GM19351 (cell line): ENCODE measurements at regions not wholly inside any gene's neighbourhood (a gene's known extent, or its start where the extent isn't known, plus 50 kb on each side); places are given as distances from the start of the nearest gene placed in this dataset.

Source experiments
- ATAC-seq: cut with Tn5 transposase; IDR thresholded peaks from one replicate; pipeline ENCODE4 v1.9.1; 2021; ENCODE audit warnings: mild to moderate bottlenecking, moderate library complexity; ENCODE audit not compliant: unreplicated experiment

DNA sequence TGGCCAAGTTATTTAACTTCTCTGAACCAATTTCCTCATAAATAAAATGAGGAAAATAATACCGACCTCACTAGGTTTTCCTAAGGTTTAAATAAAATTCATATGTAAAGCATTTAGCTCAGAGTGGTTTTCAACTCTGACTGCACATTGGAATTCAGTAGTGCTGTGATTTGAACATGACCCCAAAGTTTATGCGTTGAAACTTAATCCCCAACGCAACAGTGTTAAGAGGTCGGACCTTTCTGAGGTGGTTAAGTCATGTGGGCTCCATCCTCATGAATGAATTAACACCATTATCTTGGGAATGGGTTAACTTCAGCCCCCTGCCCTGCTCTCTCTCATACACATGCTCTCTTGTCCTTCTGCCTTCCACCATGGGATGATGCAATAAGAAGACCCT is 322.2 kb downstream of the AASDHPPT start:
- ATAC-seq, result no peak

DNA sequence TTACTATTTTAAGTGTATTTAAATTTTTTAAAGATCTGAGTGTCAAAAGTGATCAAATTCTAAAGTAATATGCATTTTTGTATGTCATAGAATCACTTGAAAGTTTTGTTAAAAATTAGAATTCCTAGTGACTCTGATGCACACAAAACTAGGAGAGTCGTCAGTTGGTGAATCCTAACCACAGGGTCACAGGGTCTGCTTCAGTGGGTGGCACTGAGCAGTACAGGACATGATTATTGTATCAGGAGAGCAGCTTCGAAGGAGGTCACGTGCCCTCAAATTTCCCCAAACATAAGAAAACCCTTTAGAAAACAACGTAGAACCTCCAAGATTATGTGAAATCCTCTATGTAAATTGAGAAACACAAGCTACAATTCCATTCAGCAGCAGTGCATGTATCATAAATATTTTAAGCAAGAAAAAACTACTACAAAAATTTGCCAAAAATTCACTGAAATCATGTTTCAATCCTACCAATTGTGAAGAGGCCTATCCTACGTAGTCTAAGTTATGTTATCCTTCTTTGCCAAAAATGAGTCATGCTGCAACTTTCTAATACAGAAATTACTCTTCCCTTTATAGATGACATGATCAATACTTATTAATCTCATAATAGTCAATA is 323.6 kb downstream of the AASDHPPT start:
- no peak for ATAC-seq

DNA sequence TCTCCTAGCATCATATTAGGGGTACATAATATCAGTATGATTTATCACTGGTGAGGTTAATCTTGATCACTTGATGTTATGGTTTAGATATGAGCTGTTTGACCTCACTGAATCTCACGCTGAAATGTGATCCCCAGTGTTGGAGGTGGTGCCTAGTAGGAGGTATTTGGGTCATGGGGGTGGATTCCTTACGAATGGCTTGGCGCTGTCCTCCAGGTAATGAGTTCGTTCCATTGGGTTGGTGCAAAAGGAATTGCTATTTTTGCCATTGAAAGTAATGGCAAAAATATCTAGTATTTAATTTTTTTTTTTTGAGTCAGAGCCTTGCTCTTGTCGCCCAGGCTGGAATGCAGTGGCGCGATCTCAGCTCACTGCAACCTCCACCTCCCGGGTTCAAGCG is 326.3 kb downstream of the AASDHPPT start:
- ATAC-seq, result no peak

DNA sequence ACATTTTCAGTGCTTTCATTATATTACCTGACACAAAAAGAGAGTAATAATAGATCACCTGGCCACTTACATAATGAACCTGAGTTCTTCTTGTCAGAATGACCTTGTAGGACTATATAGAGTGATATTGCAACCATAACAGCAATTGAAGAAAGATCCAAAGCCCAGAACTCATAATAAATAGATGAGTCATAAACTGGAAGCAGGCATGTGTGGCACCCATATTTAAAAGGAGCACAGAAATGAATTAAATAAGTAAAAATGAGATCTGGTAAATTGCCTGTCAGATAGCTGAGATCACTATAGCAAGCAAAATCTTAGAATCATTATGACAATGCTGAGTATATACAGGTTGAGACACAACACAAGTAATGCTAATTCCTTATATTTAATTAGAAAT is 331.8 kb downstream of the AASDHPPT start:
- no peak for ATAC-seq

DNA sequence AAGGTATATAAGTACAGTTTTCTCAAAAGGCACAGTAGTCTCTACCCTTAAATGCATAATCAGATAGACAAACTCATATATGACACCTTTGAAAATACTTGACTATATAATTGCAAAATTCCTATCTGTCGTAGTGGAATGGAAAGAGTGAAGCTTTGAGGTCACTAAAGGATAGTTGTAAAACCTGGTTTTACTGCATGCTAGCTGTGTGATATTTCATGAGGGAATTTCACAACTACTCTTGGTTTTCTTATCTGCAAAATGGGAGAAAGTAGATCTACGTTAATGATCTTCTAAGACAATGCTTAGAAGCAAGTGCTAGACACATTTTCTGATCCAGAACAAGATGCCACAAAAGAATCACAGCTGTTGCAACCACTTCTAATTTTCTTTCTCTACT is 332.2 kb downstream of the AASDHPPT start:
- ATAC-seq, result no peak

DNA sequence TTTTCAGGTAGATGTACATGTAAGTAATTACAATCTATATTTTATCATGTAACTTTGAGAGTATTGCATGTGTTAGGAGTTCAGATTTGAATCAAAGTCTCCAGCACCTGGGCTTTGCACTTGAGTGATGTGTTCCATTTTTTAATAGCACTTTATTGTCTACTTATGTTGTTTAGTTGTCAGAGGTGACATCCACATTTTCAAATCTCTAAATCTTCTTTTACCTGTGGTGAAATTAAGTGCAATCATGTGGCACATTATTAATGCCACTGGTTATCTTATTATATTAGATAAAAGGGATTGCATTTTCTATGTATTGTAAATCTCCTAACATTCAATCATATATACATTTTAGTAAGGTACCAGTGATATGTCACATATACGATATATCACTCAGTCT is 333.4 kb downstream of the AASDHPPT start:
- no peak for ATAC-seq

DNA sequence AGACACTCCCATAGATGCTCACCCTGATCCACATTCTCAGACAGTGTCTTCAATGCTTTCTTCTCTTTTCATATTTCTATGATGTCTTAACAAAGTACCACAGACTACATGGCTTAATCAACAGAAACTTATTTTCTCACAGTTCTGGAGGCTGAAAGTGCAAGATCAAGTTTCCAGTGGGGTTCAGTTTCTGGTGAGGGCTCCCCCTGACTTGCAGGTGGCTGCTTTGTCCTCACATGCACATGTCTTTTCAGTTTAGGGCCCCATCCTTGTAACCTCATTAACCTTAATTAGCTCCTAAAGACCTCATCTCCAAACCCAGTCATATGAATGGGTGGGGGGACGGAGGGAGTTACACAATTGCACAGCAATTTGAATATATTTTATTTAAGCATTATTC is 335.8 kb downstream of the AASDHPPT start:
- no peak for ATAC-seq

DNA sequence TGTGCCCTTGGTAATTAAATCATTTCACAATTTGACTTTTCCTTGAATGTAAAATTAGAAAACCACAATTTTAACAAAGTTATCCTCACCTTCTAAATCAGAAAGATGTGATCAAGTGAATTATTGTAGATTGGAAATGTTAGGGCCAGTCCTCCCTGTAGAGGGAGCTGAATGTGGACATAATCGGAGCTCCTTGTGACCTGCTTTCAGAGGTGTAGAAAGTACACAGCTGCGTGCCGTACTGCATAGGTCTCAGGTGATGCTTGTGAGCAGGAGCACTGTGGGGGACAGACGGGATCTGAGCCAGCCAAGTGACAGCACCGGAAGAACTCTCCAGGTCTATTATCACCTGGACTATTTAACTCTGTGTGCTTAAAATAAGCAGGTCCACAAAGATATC is 338.0 kb downstream of the AASDHPPT start:
- ATAC-seq, result no peak

DNA sequence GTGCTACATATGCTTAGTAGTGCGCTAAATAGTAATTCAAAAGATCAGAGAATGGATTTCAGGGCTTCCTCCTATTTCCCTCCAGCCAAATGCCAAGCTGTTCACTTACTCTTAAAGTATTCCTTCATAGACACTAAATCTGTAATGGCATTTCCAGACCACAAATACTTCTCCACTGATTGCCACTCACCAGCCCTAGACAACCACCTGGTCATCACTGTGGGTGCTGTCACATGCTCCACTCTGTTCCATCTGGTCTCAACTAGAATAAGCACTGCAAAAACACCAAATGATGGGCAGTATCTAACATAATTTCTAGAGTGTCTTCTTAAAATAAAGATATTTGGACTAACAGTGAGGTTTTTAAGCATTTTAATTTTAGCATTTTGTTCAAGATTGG is 341.3 kb downstream of the AASDHPPT start:
- ATAC-seq, result no peak

DNA sequence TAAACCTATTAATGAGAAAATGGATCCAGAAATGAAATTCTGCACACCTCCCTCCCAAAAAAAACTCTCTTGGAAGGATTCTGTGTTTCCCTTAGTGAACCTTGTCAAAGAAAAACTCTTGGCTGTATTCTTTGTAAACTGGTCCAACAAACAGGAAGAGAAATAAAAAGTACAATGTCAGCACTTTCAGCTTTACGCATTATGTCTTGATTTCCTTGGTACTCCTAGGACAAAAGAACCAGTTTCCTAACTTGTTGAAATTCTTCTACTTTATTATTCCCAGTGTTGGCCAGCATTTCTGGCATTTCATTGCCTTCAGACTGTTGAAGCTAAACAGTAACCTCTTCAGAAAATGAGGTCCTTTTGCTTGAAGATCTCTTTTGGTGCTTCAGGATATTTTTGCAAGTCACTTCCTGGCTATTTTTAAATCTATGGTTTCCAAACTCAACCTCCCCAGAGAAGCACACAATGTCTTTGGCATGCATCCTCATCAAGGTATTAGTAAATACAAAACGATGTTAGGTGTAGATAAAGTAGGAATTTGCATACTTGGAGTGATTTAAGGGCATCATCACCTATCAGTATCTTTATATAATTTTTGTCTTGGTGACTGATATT is 342.7 kb downstream of the AASDHPPT start:
- no peak for ATAC-seq

DNA sequence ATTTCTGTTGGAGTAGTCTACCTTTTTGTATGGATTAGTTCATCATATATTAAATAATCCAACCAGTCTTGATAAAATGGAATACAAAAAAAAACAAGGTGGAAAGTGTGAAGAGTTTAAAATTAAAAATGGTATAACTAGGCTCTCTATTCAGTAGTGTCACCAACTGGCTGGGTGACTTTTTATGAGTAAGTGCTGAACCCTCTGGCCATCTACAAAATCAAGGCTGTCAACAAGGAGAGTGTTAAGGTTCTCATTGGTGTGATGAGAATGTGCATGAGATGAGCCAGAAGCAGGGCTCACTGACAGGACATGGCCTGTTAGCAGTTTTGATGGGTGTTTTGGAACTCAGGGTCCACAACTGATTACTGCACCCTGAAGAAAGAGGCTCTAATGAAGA is 343.2 kb downstream of the AASDHPPT start:
- no peak for ATAC-seq

DNA sequence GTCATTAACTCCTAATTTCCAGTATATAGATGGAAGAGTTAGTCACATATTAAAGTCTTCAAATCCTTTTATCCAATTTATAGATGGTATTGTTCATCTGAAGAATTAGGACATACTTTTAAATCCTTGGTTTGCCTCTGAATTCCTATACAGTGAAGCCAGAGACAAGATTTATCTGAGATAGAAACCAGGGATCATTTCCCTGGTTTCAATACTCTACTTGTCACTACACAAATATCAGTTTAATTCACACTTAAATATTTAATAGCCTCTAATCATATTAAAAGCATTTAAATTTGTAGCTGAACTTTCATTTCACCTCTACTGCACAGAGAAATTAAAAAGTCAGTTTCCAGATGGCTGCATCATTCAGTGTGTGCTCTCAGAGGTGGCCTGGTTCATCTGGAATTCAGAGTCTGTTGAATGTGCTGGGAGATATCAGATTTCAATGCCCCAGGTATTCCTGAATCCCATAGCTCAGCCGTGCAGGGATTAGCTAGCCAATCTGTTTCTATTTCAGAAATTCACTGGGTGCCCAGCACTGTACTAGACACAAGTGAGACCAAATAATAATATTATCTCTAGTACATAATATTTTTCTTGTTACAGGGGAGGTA is 344.3 kb downstream of the AASDHPPT start:
- no peak for ATAC-seq

DNA sequence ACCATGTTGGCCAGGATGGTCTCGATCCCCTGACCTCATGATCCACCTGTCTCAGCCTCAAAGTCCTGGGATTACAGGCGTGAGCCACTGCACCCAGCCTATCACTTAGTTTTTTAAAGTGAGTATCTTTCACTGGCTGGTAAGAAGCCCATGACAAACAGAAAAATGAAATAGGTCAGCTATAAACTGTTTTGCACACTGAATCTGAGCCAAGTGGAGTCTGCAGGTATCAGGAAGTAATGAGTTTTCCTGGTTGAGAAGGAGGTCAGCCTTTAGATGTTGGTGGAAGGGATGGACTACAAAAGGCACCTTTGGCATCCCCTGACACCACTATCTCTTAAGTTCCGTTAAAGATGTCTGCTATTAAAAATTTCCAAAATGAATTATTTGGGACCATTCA is 345.1 kb downstream of the AASDHPPT start:
- ATAC-seq, result no peak

DNA sequence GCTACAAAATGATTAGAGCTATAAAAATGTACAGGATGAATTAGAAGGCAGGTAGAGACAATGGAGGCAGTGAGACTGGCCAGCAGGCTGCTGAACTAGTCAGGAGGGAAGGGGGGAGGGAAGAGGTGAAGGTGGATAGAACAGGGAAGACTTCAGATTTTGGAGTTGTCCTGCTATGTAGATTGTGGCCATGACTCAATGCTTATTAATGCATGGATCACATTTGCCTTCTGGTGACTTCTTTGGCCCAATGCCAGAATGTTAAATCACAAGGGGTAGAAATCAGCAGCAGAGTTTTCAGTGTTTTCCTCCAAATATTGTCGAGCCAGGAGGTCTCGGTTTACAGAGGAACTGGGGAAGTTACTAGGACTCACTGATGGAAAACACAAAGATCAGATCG is 346.6 kb downstream of the AASDHPPT start:
- no peak for ATAC-seq

DNA sequence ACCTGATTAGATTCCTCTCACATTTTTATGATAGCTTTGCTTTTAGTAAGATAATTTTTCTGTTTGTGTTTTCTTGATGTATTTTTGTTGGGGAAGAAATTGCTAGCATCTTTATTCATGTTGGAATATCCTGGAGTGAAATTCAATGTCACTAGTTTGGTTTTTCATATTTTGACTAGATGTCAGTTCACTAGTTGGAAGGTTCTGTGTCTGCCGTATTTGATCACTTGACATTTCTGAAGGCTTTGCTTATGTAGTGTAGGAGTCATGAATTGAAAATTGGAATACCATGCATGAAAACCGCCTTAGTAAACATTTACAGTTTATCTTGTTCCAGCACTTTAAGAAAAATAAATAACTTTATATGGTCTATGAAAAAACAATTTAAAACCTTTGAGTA is 348.4 kb downstream of the AASDHPPT start:
- ATAC-seq, result no peak

DNA sequence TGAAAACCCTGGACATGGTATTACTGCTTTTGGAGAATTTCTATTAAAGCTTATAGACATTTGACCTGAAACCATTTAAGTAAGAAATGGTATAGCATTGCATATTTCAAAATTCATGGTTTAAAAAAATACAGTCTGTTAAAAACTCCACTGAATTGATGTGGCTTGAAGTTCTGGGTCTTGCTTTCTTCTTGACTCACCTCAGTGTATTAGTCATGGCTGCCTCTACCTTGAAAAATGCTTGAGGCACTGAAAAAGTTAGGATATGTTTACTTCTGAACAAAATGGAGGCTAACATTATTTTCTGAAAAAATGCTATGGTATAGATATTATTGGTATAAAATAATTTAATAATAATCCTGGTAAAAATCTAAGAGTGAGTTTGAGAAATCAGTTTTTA is 349.2 kb downstream of the AASDHPPT start:
- no peak for ATAC-seq

DNA sequence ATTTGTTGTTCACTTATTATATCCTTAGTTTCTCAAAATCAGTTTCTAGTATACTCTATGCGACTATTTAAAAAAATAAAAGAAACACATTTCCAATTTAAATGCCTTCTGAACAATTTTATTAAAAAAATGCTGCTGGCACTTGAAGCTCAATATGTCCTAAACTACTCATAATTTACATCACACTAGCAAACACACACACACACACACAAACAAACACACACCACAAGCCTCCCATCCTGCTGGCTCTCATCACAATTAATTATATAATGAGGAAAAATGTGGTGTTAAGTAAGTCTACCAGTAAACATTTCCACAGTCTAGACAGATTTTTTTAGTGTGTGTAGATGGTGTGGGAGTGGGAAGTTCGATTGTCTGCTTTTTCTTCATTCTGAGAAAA is 350.3 kb downstream of the AASDHPPT start:
- ATAC-seq, result no peak

DNA sequence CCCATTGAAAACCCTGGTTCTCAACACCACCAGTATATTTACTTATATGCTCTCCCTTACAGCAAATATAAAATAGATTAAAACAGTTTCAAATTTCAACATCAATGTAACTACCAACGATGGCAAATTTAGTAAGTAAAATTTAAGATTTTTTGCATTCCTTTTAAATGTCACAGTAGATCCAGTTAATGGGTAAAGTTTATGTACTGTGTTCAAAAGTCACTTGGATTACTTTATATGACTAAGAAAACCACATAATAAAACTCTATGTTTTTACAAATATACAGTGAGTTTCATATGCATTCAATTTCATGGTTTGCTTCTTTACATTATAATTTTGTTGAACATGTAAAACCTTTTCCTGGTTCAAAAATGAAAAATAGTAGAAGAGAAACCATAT is 364.6 kb downstream of the AASDHPPT start:
- ATAC-seq, result no peak

DNA sequence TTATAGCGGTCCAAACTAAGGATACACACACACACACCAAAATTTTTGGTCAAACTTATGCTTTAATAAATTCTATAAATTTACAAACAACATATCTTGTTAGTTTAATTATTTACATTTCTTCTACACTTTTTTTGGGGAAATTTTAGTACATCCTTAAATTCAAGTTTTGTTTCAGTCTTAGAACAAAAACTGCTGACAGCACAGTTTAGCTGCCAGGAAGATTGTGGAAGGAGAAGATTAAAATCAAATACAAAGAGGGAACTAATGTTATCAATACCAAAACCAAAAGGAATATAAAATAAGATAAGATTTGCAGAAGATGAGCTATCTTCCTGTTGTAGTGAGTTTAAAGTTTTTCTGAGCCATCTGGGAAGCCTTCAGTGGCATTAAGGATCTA is 368.8 kb downstream of the AASDHPPT start:
- no peak for ATAC-seq

DNA sequence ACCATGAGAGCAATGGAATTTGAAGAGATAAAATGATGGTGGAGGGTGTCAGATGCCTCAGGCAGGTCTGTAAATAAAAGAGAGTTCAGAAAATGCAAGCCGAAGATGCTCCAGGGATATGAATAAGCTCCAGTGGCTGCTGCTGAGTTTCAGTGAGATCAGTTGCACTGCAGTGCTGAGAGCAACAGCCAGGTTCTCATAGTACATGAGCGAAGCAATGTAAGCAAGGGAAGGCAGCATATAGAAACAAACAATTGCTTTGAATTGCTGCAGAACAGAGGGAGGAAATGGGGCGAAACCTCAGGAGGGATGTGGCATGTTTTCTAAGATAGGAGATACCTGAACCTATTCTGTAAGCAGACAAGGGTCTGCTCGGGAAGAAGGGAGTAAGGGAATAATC is 369.5 kb downstream of the AASDHPPT start:
- ATAC-seq, result no peak

DNA sequence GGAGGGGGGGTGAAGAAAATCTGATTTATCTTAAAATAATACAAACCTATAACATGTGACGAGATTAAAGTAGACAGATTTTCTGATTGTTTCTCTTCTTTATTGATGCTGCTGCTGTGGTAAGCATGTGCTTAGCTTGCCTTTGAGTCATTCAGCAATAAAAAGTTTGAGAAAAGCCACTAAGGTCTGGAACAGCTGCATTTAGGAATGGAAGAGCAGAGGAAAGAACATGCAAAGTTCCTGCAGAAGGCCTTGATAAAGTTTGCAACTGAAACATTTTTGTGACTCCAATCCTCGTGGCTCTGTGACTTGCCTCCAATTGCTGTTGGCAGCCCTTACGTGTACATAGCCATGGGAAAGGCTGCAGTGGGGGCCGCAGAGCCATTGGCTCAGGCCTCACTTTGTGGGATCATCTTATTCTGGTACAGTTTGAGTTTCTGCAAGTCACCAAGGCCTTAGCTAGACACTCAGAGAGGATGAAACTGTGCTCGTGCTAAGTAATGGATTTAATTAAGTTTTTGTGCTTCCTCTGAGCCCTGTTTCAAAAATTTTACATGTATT is 370.2 kb downstream of the AASDHPPT start:
- no peak for ATAC-seq

DNA sequence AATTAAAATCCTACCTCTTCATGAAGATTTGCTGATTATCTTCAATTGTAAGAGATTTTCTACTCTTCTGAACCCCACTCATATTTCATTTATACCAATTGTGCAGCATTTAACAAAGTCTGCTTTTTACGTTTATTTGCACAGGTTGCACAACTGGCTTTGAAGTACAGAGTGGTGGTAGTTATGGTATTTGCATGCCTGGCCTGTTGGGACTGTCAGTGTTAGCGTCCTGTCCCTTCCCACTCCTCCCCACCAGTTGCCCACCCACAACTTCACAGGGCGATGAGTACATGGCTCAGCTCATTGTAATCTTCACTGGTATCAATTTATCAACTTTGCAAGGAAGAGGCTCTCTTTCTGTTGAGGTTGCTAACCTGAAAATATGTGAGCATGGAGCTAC is 372.3 kb downstream of the AASDHPPT start:
- ATAC-seq, result no peak
